Caco-2 (cell line): ENCODE measurements at regions not wholly inside any gene's neighbourhood (a gene's known extent, or its start where the extent isn't known, plus 50 kb on each side); places are given as distances from the start of the nearest gene placed in this dataset.

ENCODE experiments used
- BruUV-seq: library from RNA; stranded (reverse); fragments of 400-500 nt; replicated peaks from 2 replicates; lab custom pipeline; 2021; lab: Mats Ljungman, UMichigan
- CTCF ChIA-PET: fragments of 300-600 bp; sonication (Branson Sonifier 250); formaldehyde crosslinking; loops from one replicate; lab custom pipeline; 2022; ENCODE audit warnings: antibody characterized with exemption; lab: Charles Lee
- POLR2A ChIA-PET: fragments of 300-600 bp; sonication (Branson Sonifier 250); formaldehyde crosslinking; loops from one replicate; lab custom pipeline; 2022; ENCODE audit warnings: antibody characterized with exemption; lab: Charles Lee
- DNase-seq, 2 experiments: peaks; one replicate each; pipeline versions ENCODE4 v3.0.0 to v3.0.0-alpha.2; 2020 to 2022
- H3K27me3 ChIP-seq: replicated peaks from 2 replicates; pipeline ENCODE4 v1.6.0; 2011; ENCODE audit warnings: low read length; ENCODE audit not compliant: control insufficient read depth, insufficient read depth
- H3K36me3 ChIP-seq: 2 replicates; pipeline ENCODE4 v1.5.1; 2011; ENCODE audit warnings: low read length; ENCODE audit not compliant: control insufficient read depth, insufficient read depth
- H3K4me1 ChIP-seq: fragments of 250-450 bp; sonication (Bioruptor Pico); 2 replicates; pipeline ENCODE4 v1.5.1; 2020; ENCODE audit warnings: mild to moderate bottlenecking
- H3K4me3 ChIP-seq: 2 replicates; pipeline ENCODE4 v1.5.1; 2011; ENCODE audit warnings: low read depth, mild to moderate bottlenecking, control low read depth, low read length
- H3K9me3 ChIP-seq: fragments of 250-450 bp; sonication (Bioruptor Pico); 2 replicates; pipeline ENCODE4 v1.5.1; 2020; ENCODE audit warnings: mild to moderate bottlenecking, moderate library complexity
- H3K27ac Mint-ChIP-seq: one replicate; pipeline ENCODE4 v1.8.0; 2022; ENCODE audit warnings: mixed read lengths; ENCODE audit not compliant: unreplicated experiment
- H3K27me3 Mint-ChIP-seq: one replicate; pipeline ENCODE4 v1.8.0; 2022; ENCODE audit warnings: mixed read lengths; ENCODE audit not compliant: insufficient read depth, unreplicated experiment
- H3K36me3 Mint-ChIP-seq: one replicate; pipeline ENCODE4 v1.8.0; 2022; ENCODE audit warnings: mild to moderate bottlenecking, mixed read lengths; ENCODE audit not compliant: insufficient read depth, unreplicated experiment
- H3K4me1 Mint-ChIP-seq: one replicate; pipeline ENCODE4 v1.8.0; 2022; ENCODE audit warnings: low read depth, mixed read lengths; ENCODE audit not compliant: unreplicated experiment
- H3K4me3 Mint-ChIP-seq: one replicate; pipeline ENCODE4 v1.8.0; 2022; ENCODE audit warnings: mild to moderate bottlenecking, moderate library complexity, mixed read lengths; ENCODE audit not compliant: unreplicated experiment
- H3K9me3 Mint-ChIP-seq: one replicate; pipeline ENCODE4 v1.8.0; 2022; ENCODE audit warnings: mixed read lengths; ENCODE audit not compliant: unreplicated experiment
- CTCF ChIP-seq, 2 experiments: fragments of 200-600 bp in 1 of 2; IDR thresholded peaks; 1 replicate in 1 of 2; 2 replicates in 1 of 2; pipeline versions ENCODE4 v1.5.1 to v1.8.0; 2011 to 2022; ENCODE audit warnings: antibody characterized with exemption in 1 of 2, control low read depth in 1 of 2, inconsistent platforms in 1 of 2, low read depth in 1 of 2, low read length in 1 of 2, mild to moderate bottlenecking in 1 of 2, moderate library complexity in 1 of 2; ENCODE audit not compliant: insufficient read depth in 1 of 2, severe bottlenecking in 1 of 2, unreplicated experiment in 1 of 2
- intact Hi-C: fragments of 100-400 bp; cut with micrococcal nuclease; formaldehyde crosslinking; loops from one replicate; pipeline ENCODE4 v1.10.0; 2022; ENCODE audit not compliant: unreplicated experiment

GRCh38 chr10:129360046-129360445, 107.0 kb upstream of the MGMT start:
- Histone ChIP-seq H3K36me3 (no peaks in the 10 kb centered on the region), H3K9me3 (peaks cover 14% of the 10 kb centered on the region), H3K4me1 (no peaks in the 10 kb centered on the region), H3K27me3 (no peaks in the 10 kb centered on the region), H3K4me3 (no peak overlapping the region)
- intact Hi-C loops = no loop called here
- H3K9me3 Mint-ChIP-seq = peaks cover 15% of the 10 kb centered on the region
- ChIA-PET CTCF (no interaction called here), POLR2A (no interaction called here)
- no peak for DNase-seq
- H3K4me3 Mint-ChIP-seq = no peak overlapping the region
- BruUV-seq = no TSS peak
- H3K36me3 Mint-ChIP-seq = no peaks in the 10 kb centered on the region
- H3K27me3 Mint-ChIP-seq = peaks cover 14% of the 10 kb centered on the region
- no peak overlapping the region for H3K27ac Mint-ChIP-seq
- no peak for TF ChIP-seq CTCF (IDR thresholded peaks at IDR 0.05; ENCODE audit: insufficient read depth in 1 of 2, low read depth in 1 of 2, low read length in 1 of 2, severe bottlenecking in 1 of 2, unreplicated experiment in 1 of 2)
- H3K4me1 Mint-ChIP-seq = no peaks in the 10 kb centered on the region

- no peak overlapping the region for H3K4me3 Mint-ChIP-seq
- Histone ChIP-seq H3K4me3 (no peak overlapping the region), H3K27me3 (no peaks in the 10 kb centered on the region), H3K4me1 (no peaks in the 10 kb centered on the region), H3K9me3 (peaks cover 2% of the 10 kb centered on the region; the same call in 1 of the 2 replicates), H3K36me3 (no peaks in the 10 kb centered on the region)
- TF ChIP-seq CTCF (IDR thresholded peaks at IDR 0.05; ENCODE audit: insufficient read depth in 1 of 2, low read depth in 1 of 2, low read length in 1 of 2, severe bottlenecking in 1 of 2, unreplicated experiment in 1 of 2) = no peak
- ChIA-PET CTCF (no interaction called here), POLR2A (no interaction called here)
- intact Hi-C loops = no loop called here
- no TSS peak for BruUV-seq
- DNase-seq = no peak
- H3K36me3 Mint-ChIP-seq = no peaks in the 10 kb centered on the region
- no peaks in the 10 kb centered on the region for H3K4me1 Mint-ChIP-seq
- no peak overlapping the region for H3K27ac Mint-ChIP-seq
- H3K27me3 Mint-ChIP-seq = peaks cover 14% of the 10 kb centered on the region
- peaks cover 7% of the 10 kb centered on the region for H3K9me3 Mint-ChIP-seq
Measured at GRCh38 chr10:129361676-129362376, 105.2 kb upstream of the MGMT start.

- H3K27ac Mint-ChIP-seq = no peak overlapping the region
- H3K27me3 Mint-ChIP-seq = peaks cover 15% of the 10 kb centered on the region
- Histone ChIP-seq H3K36me3 (no peaks in the 10 kb centered on the region), H3K4me3 (no peak overlapping the region), H3K4me1 (no peaks in the 10 kb centered on the region), H3K27me3 (peaks cover 1% of the 10 kb centered on the region; the same call in 1 of the 2 replicates), H3K9me3 (no peaks in the 10 kb centered on the region)
- POLR2A ChIA-PET = no interaction called here
- intact Hi-C loops = no loop called here
- no peaks in the 10 kb centered on the region for H3K36me3 Mint-ChIP-seq
- CTCF ChIA-PET = no interaction called here
- no TSS peak for BruUV-seq
- DNase-seq = no peak
- H3K4me1 Mint-ChIP-seq = no peaks in the 10 kb centered on the region
- no peaks in the 10 kb centered on the region for H3K9me3 Mint-ChIP-seq
- H3K4me3 Mint-ChIP-seq = no peak overlapping the region
- TF ChIP-seq CTCF (IDR thresholded peaks at IDR 0.05; ENCODE audit: insufficient read depth in 1 of 2, low read depth in 1 of 2, low read length in 1 of 2, severe bottlenecking in 1 of 2, unreplicated experiment in 1 of 2) = no peak
Measured at GRCh38 chr10:129364949-129365348, 102.1 kb upstream of the MGMT start.
